HAP-1 (cell line): ENCODE measurements at regions not wholly inside any gene's neighbourhood (a gene's known extent, or its start where the extent isn't known, plus 50 kb on each side); places are given as distances from the start of the nearest gene placed in this dataset.

Source experiments
- DNase-seq, 2 experiments: peaks; one replicate each; pipeline ENCODE4 v3.0.0-alpha.2; 2016 to 2020; ENCODE audit warnings: low spot score in 2 of 2
- H3K27me3 ChIP-seq: fragments of 250-450 bp; sonication (Bioruptor Pico); 2 replicates; pipeline ENCODE4 v1.5.1; 2020; ENCODE audit warnings: low read depth, mild to moderate bottlenecking, moderate library complexity
- H3K36me3 ChIP-seq: fragments of 250-450 bp; sonication (Bioruptor Pico); replicated peaks from 2 replicates; pipeline ENCODE4 v1.5.1; 2020; ENCODE audit warnings: mild to moderate bottlenecking
- H3K4me1 ChIP-seq: fragments of 250-450 bp; sonication (Bioruptor Pico); 2 replicates; pipeline ENCODE4 v1.5.1; 2020; ENCODE audit warnings: mild to moderate bottlenecking
- H3K4me3 ChIP-seq: fragments of 250-450 bp; sonication (Bioruptor Pico); 2 replicates; pipeline ENCODE4 v1.5.1; 2020; ENCODE audit warnings: mild to moderate bottlenecking, moderate library complexity
- H3K9me3 ChIP-seq: fragments of 250-450 bp; sonication (Bioruptor Pico); 2 replicates; pipeline ENCODE4 v1.5.1; 2020; ENCODE audit warnings: mild to moderate bottlenecking, moderate library complexity
- in situ Hi-C: fragments of 300-500 bp; cut with MboI; formaldehyde crosslinking; loops from 3 replicates; pipeline ENCODE4 v1.14.3; 2020; ENCODE audit warnings: low sequenced_read_pairs, inconsistent platforms, mixed read lengths

DNA sequence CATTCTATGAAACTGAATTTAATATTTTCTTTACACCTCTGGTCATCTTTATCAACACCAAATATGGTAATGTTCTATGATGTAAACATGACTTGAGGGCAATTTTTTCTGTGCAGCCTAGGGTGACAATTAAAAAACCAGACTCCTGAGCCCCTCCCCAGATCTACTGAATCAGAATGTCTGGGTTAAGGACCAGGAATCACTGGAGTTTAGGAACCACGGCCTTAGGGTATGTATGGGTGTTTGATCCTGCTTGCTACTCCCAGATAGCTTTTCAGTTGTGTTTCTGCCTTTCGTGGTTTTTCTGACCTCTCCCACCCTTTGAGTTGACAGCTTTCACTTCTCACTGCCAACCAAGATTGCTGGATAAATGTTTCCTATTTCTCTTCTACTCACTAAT, 332.2 kb downstream of the DHX15 start:
- H3K27me3 ChIP-seq = no peaks in the 10 kb centered on the region; the same call in none of the 2 replicates
- H3K4me1 ChIP-seq = no peaks in the 10 kb centered on the region
- no peak for DNase-seq
- in situ Hi-C loops = no loop called here
- H3K9me3 ChIP-seq = no peaks in the 10 kb centered on the region
- H3K4me3 ChIP-seq = no peak overlapping the region
- no peaks in the 10 kb centered on the region for H3K36me3 ChIP-seq

DNA sequence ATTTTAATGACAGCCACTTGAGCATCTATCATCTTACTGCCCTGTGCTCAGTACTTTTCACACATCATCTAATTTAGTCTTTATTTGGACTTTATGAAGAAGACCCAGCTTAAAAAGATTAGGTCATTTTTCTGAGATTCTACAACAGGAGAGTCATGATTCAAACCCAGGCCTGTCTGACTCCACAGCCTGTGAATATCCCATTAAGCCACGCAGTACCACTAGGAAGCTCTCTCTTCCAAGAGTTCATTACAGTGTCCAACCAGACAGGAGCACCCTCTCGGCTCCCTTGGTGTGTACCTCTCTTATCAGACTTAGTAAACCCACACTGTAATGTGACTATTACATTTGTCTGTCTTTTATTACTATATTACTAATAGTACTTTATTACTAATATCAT, 332.8 kb downstream of the DHX15 start:
- Histone ChIP-seq H3K4me1 (no peaks in the 10 kb centered on the region), H3K36me3 (no peaks in the 10 kb centered on the region), H3K9me3 (no peaks in the 10 kb centered on the region), H3K4me3 (no peak overlapping the region), H3K27me3 (no peaks in the 10 kb centered on the region; the same call in none of the 2 replicates)
- in situ Hi-C loops = no loop called here
- no peak for DNase-seq

DNA sequence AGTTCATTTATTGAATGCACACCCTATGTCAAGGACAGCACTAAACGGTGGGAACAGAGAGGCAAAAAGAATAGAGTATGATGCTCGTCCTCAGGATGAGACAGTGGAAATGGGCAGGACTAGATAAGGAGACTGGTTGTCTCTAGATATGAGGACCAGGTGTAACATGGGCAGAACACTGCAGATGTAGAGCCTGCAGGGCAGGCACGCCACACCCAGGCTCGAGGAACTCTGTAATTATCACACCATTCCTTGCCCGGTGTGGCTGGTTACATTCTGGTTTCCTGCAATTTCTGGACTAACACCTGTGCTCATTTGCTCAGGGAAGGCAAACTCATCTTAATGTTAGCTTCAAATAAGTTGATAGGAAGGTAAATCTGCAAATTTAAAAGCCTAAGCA, 334.4 kb downstream of the DHX15 start:
- no peaks in the 10 kb centered on the region for H3K27me3 ChIP-seq
- in situ Hi-C loops = no loop called here
- DNase-seq = no peak
- H3K4me3 ChIP-seq = no peak overlapping the region
- H3K36me3 ChIP-seq = no peaks in the 10 kb centered on the region
- no peaks in the 10 kb centered on the region for H3K4me1 ChIP-seq
- H3K9me3 ChIP-seq = no peaks in the 10 kb centered on the region

DNA sequence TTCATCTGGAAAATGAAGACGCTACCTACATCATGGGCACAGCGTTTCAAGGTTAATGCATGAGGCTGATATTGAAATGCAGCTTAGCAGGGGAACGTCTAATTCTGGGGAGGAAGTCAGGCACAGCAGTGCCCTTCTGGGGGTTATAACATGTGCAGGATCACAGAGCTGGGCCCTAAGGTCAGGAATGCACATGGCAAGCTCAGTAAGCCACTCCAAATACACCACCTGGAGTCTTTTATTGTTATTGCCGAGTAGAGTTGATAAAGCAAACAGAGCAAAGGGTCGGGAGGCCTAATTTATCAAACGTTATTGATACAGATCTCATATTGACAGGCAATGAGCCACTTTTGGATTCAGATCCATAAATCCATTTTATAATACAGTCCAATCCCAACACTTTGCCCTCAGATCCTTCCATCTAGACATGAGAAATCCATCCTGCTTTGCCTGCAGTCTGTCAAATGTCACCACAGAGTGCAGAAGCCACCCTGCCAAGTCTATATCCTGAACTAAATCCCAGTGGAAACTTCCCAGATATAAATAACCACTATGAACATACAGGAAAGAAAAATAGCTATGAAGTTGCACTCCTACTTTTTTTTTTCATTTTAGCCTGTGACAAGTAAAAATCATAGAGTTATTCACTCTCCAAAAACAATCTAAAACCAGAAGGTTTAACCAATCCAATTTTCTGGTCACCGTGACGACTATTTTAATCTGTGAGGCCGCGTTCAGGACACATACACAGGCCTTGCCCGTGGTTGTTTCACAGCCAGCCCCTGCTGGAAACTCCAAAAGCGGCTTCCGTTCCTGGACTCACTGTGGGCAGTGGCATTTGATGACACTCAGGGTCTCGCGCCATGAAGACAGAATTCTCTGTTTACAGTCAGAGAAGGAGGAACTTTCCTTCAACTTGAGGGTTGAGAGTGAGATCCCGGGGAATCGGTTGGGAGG, 335.4 kb downstream of the DHX15 start:
- no peaks in the 10 kb centered on the region for H3K27me3 ChIP-seq
- DNase-seq = no peak
- H3K4me1 ChIP-seq = no peaks in the 10 kb centered on the region
- H3K36me3 ChIP-seq = no peaks in the 10 kb centered on the region
- in situ Hi-C loops = no loop called here
- no peaks in the 10 kb centered on the region for H3K9me3 ChIP-seq
- H3K4me3 ChIP-seq = no peak overlapping the region

DNA sequence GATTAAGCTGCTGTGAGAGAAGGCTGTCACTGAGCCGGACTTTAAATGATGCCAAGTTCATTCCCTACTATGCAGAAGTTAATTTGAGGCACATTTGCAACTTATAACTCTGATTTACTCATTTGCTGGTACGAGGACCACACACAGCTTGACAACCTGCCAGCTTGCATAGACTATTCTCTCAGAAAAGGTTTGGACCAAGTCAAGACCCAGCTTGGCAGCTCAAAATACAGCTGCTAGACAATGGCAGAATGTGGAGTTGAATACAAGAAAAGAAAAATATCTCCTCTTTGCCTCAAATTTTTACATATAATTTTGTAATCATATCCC, 338.9 kb downstream of the DHX15 start:
- Histone ChIP-seq H3K4me1 (no peaks in the 10 kb centered on the region), H3K27me3 (no peaks in the 10 kb centered on the region), H3K4me3 (no peak overlapping the region), H3K9me3 (no peaks in the 10 kb centered on the region), H3K36me3 (no peaks in the 10 kb centered on the region)
- no peak for DNase-seq
- in situ Hi-C loops = no loop called here

DNA sequence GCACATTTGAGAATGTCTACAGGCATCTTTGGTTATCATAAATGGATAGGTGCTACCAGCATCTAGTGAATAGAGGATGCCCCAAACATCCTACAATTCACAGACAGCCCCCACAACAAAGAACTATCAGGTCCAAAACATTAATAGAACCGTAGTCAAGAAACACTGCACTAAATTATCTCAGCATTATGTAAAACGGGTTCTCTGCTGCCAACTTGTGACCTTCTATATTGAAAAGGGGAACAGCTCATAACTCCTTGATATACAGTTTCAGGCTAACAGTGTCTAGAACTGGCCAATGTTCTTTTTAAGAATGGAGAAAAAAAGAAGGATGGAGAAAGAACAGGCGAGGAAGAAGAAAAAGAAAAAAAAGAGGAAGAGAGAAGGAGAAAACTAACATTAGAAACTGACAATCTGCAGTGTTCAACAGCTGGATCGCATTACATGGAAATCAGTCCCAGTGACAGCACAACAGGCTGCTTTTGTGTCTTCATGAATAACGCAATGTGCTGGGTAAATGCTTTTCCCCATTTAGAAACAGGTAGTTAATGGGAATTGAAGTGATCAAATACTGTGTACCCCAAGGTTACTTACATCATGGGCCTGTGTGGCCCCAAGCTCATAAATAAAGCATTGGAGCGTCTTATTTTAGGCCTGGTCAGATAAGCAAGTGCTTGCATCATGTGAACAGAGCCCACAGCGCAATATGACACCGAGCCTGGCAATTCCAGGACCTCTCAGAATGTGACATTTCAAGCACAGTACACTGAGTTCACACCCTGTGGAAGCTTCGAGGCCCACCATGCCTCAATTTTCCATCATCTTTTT, 339.5 kb downstream of the DHX15 start:
- no peak for DNase-seq
- no peaks in the 10 kb centered on the region for H3K4me1 ChIP-seq

DNA sequence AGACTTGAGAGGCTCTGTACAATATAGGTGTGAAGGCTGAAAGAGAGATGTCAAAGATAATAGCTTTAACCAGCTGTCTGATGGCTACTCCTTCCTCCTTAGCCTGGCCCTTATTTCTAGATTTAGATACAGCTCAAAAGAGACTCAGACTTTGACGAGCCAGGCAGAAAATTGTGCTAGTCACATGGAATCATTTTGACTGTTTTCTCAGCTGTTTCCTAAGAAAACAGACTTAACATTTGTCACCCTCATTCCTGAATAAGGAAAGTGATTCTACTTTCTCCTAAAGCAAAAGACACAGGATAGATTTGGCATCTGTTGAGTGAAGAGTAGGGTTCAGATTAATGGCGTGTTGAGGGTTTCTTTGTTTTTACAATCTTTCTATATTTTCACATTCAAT, 340.7 kb downstream of the DHX15 start:
- Histone ChIP-seq H3K9me3 (no peaks in the 10 kb centered on the region), H3K4me3 (no peak overlapping the region), H3K27me3 (no peaks in the 10 kb centered on the region), H3K36me3 (no peaks in the 10 kb centered on the region), H3K4me1 (no peaks in the 10 kb centered on the region)
- DNase-seq = no peak
- in situ Hi-C loops = no loop called here

More for the DNA sequence above, 339.5 kb downstream of the DHX15 start:
- Histone ChIP-seq H3K27me3 (no peaks in the 10 kb centered on the region), H3K9me3 (no peaks in the 10 kb centered on the region), H3K36me3 (no peaks in the 10 kb centered on the region), H3K4me3 (no peak overlapping the region)
- in situ Hi-C loops = no loop called here

DNA sequence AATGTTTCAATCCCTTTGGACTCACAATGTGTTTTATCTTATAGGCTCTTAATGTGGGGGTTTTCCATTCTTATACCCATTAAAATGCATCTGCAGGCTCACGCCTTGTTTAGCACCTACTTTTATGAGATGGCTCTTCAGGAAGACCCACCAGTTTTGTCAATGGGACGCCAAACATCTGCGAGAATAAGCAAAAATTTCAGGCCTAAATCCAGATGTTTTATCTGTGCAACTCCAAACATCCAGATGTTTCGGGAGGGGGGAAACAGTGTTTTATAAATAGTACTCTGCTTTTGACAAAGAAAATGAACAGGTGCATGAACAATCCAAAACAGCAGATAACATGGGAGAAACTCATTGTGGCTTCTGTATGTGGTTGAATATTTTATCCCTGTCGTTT, 342.8 kb downstream of the DHX15 start:
- Histone ChIP-seq H3K36me3 (no peaks in the 10 kb centered on the region), H3K27me3 (no peaks in the 10 kb centered on the region), H3K4me3 (no peak overlapping the region), H3K9me3 (no peaks in the 10 kb centered on the region), H3K4me1 (no peaks in the 10 kb centered on the region)
- in situ Hi-C loops = no loop called here
- DNase-seq = no peak

DNA sequence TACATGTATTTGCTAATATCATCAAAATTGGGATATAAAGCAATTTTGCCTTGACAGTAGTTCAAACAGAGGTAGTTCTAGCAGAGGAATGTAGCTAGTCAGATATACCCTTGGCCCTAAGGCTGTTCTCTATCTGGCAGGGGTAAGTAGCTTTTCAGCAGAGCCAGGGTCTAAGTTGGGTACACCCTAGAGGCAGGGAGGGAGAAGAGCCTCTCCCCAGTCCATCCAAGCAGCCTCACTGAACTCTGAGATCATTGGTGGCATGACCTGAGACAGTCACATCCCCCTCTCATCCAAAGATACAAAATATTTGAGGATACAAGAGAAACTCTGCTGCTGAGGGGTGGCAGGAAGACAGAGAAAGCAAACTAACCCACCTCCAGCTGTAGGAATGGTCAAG, 343.7 kb downstream of the DHX15 start:
- in situ Hi-C loops = no loop called here
- H3K4me1 ChIP-seq = no peaks in the 10 kb centered on the region
- no peaks in the 10 kb centered on the region for H3K9me3 ChIP-seq
- H3K27me3 ChIP-seq = no peaks in the 10 kb centered on the region
- H3K4me3 ChIP-seq = no peak overlapping the region
- H3K36me3 ChIP-seq = no peaks in the 10 kb centered on the region
- no peak for DNase-seq

DNA sequence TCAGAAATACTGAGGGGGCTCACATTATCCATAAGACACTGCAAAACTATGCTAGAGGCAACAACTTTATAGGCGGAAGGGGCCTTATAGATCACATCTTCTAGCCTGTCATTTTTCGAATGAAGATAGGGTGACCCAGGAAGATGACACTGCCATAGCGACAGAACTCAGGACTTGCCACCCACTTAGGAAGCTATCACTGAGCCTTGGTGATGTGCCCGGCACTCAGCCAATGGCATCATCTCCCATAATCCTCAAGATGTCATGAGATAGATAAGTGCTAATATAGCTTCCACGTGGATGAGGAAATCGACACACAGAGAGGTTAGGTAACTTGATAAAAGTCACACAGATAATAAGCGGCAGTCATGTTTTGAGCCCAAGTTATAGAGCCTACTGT, 346.6 kb downstream of the DHX15 start:
- Histone ChIP-seq H3K36me3 (no peaks in the 10 kb centered on the region), H3K4me1 (no peaks in the 10 kb centered on the region), H3K9me3 (no peaks in the 10 kb centered on the region), H3K4me3 (no peak overlapping the region), H3K27me3 (no peaks in the 10 kb centered on the region)
- in situ Hi-C loops = no loop called here
- no peak for DNase-seq

DNA sequence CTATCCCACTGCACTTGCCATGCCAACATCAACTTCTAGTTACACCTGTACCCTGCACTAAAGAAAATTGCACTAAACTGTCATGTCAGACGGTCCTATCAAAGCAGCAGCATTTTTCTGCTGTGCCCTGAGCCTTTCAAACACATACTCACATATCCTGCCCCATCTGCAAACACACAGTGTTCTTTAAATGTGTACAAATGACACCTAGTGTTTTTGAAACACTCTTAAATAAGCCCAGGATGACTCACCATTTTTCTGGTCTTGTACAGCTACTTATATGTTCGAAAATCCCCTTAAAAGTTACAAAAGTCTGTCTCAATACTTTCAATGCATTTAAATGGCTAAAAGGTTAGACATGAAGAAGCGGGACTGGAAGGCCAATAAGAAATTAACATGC, 346.7 kb upstream of the PPARGC1A start:
- H3K4me3 ChIP-seq = no peak overlapping the region
- no peaks in the 10 kb centered on the region for H3K4me1 ChIP-seq
- H3K36me3 ChIP-seq = no peaks in the 10 kb centered on the region
- no peaks in the 10 kb centered on the region for H3K27me3 ChIP-seq
- no peaks in the 10 kb centered on the region for H3K9me3 ChIP-seq
- DNase-seq = no peak
- in situ Hi-C loops = no loop called here

DNA sequence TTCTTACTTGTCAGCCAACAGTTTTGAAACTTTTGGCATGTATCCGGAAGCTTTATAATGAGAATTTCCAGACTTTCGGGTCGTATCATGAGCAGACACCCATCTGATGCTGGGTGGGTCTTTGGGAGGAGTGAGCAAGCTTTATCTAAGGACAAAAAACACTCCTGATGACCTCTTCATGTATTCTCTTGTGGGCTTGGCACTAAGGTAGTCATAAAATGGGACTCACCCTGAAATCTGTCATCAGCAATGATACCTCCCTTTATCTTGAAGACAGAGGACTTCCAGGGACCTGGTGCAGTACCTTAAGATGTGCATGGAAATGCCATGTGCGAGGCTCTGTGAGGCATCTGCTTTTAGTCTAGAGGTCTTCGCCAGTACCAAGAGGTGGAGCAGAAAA, 346.3 kb upstream of the PPARGC1A start:
- in situ Hi-C loops = no loop called here
- Histone ChIP-seq H3K36me3 (no peaks in the 10 kb centered on the region), H3K9me3 (no peaks in the 10 kb centered on the region), H3K4me1 (no peaks in the 10 kb centered on the region), H3K27me3 (no peaks in the 10 kb centered on the region), H3K4me3 (no peak overlapping the region)
- no peak for DNase-seq

DNA sequence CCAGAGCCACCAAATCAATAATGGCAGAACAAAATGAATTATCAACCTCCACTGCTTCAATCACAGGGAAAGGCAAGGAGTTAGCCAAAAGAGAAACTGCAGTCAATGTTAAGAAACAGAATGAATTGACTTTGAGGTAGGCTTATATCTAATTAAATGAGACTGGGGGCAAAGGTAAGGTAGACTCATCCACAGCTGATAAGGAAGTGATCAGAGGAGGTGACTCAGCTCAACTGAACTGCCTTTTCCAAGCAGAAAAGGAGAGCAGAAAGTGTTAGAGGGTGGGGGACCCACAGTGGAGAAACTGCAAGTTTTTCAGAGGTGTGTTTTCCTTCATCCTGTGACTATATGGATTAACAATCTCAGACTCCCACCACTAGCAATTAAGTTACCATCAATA, 345.8 kb upstream of the PPARGC1A start:
- no peak for DNase-seq
- Histone ChIP-seq H3K4me1 (no peaks in the 10 kb centered on the region), H3K27me3 (no peaks in the 10 kb centered on the region), H3K4me3 (no peak overlapping the region), H3K36me3 (no peaks in the 10 kb centered on the region), H3K9me3 (no peaks in the 10 kb centered on the region)
- in situ Hi-C loops = no loop called here

DNA sequence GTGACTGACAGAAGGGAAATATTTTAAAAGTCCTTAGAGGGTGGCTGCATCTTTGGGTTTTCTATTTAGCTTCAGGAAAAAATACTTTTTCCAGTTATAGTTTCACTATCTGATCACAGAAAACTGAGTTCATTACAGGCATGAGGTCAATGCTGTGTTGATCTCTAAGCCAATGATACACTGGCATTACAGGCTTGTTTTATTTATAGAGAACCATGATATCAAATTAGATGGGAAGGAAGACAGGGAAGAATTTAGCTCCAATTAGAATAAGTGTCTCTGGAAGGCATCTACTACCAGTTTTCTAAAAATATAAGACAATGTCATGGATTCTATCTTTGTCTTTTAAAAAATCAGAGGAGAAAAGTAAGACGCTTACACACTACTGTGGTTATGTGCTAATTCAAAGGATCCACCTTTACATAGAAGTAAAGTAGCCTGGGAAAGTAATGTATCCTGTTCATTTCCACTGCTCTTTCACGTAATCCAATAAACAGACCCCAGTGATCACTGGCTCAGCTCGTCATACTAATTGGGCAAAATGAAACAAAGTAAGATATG, 344.5 kb upstream of the PPARGC1A start:
- Histone ChIP-seq H3K9me3 (no peaks in the 10 kb centered on the region), H3K4me1 (no peaks in the 10 kb centered on the region), H3K27me3 (no peaks in the 10 kb centered on the region), H3K36me3 (no peaks in the 10 kb centered on the region), H3K4me3 (no peak overlapping the region)
- in situ Hi-C loops = no loop called here
- DNase-seq = no peak
